ENCODE measurements at regions not wholly inside any gene's neighbourhood (a gene's known extent, or its start where the extent isn't known, plus 50 kb on each side); places are given as distances from the start of the nearest gene placed in this dataset.
"Not testable (repeated sequence)": the region's sequence is repeated elsewhere in the genome, so short reads cannot be mapped to it uniquely, and the experiment has no call there.

DNA sequence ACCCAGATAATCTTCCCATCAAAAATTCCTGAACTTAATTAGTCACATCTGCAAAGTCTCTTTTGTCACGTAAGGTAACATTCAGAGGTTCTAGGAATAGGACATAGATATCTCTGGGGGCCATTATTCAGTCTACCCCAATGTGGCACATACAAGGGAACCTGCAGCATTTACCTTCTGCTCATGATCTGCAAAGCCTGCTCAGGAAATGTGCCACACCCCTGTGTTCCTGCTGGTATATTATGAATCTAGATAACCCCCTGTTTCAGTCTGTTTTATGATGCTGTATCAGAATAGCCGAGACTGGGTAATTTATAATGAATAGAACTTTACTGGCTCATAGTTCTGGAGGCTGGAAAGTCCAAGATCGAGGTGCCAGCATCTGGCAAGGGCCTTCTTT, 103.5 kb downstream of the ARL4C start:
- Histone ChIP-seq H3K27ac (ENCODE audit: low read depth, low read length, severe bottlenecking) (no peak overlapping the region), H3K9me3 (ENCODE audit: control insufficient read depth, low read length) (no peaks in the 10 kb centered on the region), H3K4me1 (ENCODE audit: control insufficient read depth, insufficient read depth, low read length, poor library complexity, severe bottlenecking) (no peaks in the 10 kb centered on the region), H3K36me3 (ENCODE audit: control insufficient read depth, insufficient read depth, low read length) (no peaks in the 10 kb centered on the region), H3K4me3 (ENCODE audit: extremely low read depth, insufficient read depth, low read length, poor library complexity, severe bottlenecking) (no peak overlapping the region)
- WGBS, 2 experiments (ENCODE audit: insufficient coverage in 2 of 2): 88 to 94% methylated on average over 2 of the region's 3 CpGs

GRCh38 chr2:234392041-234392615, 104.8 kb downstream of the ARL4C start:
- Histone ChIP-seq H3K4me1 (ENCODE audit: control insufficient read depth, insufficient read depth, low read length, poor library complexity, severe bottlenecking) (no peaks in the 10 kb centered on the region), H3K27ac (ENCODE audit: low read depth, low read length, severe bottlenecking) (no peak overlapping the region), H3K36me3 (ENCODE audit: control insufficient read depth, insufficient read depth, low read length) (no peaks in the 10 kb centered on the region), H3K9me3 (ENCODE audit: control insufficient read depth, low read length) (no peaks in the 10 kb centered on the region), H3K4me3 (ENCODE audit: extremely low read depth, insufficient read depth, low read length, poor library complexity, severe bottlenecking) (no peak overlapping the region)
- 100% methylated on average over 1 of the region's 4 CpGs; no CpG with 5 or more reads in 1 of the 2 experiments for WGBS, 2 experiments (ENCODE audit: insufficient coverage in 2 of 2)

DNA sequence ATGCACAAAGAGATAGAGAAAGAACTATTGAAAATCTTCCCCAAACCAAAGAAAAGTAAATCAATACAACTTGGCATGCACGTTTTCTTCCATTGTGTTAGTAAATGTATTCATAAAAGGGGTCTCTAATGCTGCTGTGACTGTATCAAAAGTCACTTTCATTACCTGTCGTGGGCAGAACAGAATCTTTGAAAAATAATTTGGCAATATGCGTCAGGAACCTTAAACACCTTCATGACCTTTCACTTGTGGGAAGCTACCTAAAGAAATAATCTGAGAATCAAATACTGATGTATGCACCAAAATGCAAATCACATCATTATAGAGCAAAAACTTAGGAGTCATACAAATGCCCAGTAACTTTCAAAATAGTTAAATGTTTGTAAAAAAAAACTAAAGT, 105.3 kb downstream of the ARL4C start:
- H3K4me3 ChIP-seq (ENCODE audit: extremely low read depth, insufficient read depth, low read length, poor library complexity, severe bottlenecking): no peak overlapping the region
- H3K4me1 ChIP-seq (ENCODE audit: control insufficient read depth, insufficient read depth, low read length, poor library complexity, severe bottlenecking): no peaks in the 10 kb centered on the region
- WGBS, 2 experiments (ENCODE audit: insufficient coverage in 2 of 2): 88% methylated on average over 1 of the region's 3 CpGs; no CpG with 5 or more reads in 1 of the 2 experiments
- H3K27ac ChIP-seq (ENCODE audit: low read depth, low read length, severe bottlenecking): no peak overlapping the region
- H3K36me3 ChIP-seq (ENCODE audit: control insufficient read depth, insufficient read depth, low read length): no peaks in the 10 kb centered on the region
- H3K9me3 ChIP-seq (ENCODE audit: control insufficient read depth, low read length): no peaks in the 10 kb centered on the region

DNA sequence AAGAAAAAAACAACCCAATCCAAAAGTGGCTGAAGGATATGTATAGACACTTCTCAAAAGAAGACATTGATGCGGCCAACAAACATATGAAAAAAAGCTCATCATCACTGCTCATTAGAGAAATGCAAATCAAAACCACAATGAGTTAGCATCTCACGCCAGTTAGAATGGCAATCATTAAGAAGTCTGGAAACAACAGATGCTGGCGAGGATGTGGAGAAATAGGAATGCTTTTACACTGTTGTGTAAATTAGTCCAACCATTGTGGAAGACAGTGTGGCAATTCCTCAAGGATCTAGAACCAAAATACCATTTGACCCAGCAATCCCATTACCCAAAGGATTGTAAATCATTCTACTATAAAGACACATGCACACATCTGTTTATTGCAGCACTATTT, 107.2 kb downstream of the ARL4C start:
- H3K4me1 ChIP-seq (ENCODE audit: control insufficient read depth, insufficient read depth, low read length, poor library complexity, severe bottlenecking); H3K4me3 ChIP-seq (ENCODE audit: extremely low read depth, insufficient read depth, low read length, poor library complexity, severe bottlenecking); H3K36me3 ChIP-seq (ENCODE audit: control insufficient read depth, insufficient read depth, low read length); H3K9me3 ChIP-seq (ENCODE audit: control insufficient read depth, low read length); H3K27ac ChIP-seq (ENCODE audit: low read depth, low read length, severe bottlenecking): not testable (repeated sequence)
- 95 to 96% methylated on average over 2 to 3 of the region's 3 CpGs for WGBS, 2 experiments (ENCODE audit: insufficient coverage in 2 of 2)

GRCh38 chr2:234388591-234388990, 108.3 kb downstream of the ARL4C start:
- Histone ChIP-seq H3K4me3 (ENCODE audit: extremely low read depth, insufficient read depth, low read length, poor library complexity, severe bottlenecking) (no peak overlapping the region), H3K36me3 (ENCODE audit: control insufficient read depth, insufficient read depth, low read length) (no peaks in the 10 kb centered on the region), H3K4me1 (ENCODE audit: control insufficient read depth, insufficient read depth, low read length, poor library complexity, severe bottlenecking) (no peaks in the 10 kb centered on the region), H3K9me3 (ENCODE audit: control insufficient read depth, low read length) (no peaks in the 10 kb centered on the region), H3K27ac (ENCODE audit: low read depth, low read length, severe bottlenecking) (no peak overlapping the region)
- WGBS, 2 experiments (ENCODE audit: insufficient coverage in 2 of 2): 100% methylated on average over 2 of the region's 5 CpGs; no CpG with 5 or more reads in 1 of the 2 experiments

- Histone ChIP-seq H3K36me3 (ENCODE audit: control insufficient read depth, insufficient read depth, low read length) (no peaks in the 10 kb centered on the region), H3K4me1 (ENCODE audit: control insufficient read depth, insufficient read depth, low read length, poor library complexity, severe bottlenecking) (no peaks in the 10 kb centered on the region)
- 85 to 89% methylated on average over 3 to 7 of the region's 8 CpGs for whole genome bisulfite sequencing, 2 experiments (ENCODE audit: insufficient coverage in 2 of 2)
Observed at GRCh38 chr2:234386971-234387370, 109.9 kb downstream of the ARL4C start.

GRCh38 chr2:234382131-234382530, 114.8 kb downstream of the ARL4C start:
- Histone ChIP-seq H3K4me3 (ENCODE audit: extremely low read depth, insufficient read depth, low read length, poor library complexity, severe bottlenecking) (no peak overlapping the region), H3K9me3 (ENCODE audit: control insufficient read depth, low read length) (no peaks in the 10 kb centered on the region), H3K4me1 (ENCODE audit: control insufficient read depth, insufficient read depth, low read length, poor library complexity, severe bottlenecking) (peaks cover 9% of the 10 kb centered on the region), H3K36me3 (ENCODE audit: control insufficient read depth, insufficient read depth, low read length) (no peaks in the 10 kb centered on the region), H3K27ac (ENCODE audit: low read depth, low read length, severe bottlenecking) (no peak overlapping the region)

More at GRCh38 chr2:234386971-234387370, 109.9 kb downstream of the ARL4C start:
- Histone ChIP-seq H3K4me3 (ENCODE audit: extremely low read depth, insufficient read depth, low read length, poor library complexity, severe bottlenecking) (no peak overlapping the region), H3K27ac (ENCODE audit: low read depth, low read length, severe bottlenecking) (no peak overlapping the region), H3K9me3 (ENCODE audit: control insufficient read depth, low read length) (no peaks in the 10 kb centered on the region)

GRCh38 chr2:234378958-234379357, 117.9 kb downstream of the ARL4C start:
- H3K9me3 ChIP-seq (ENCODE audit: control insufficient read depth, low read length); H3K4me1 ChIP-seq (ENCODE audit: control insufficient read depth, insufficient read depth, low read length, poor library complexity, severe bottlenecking); H3K4me3 ChIP-seq (ENCODE audit: extremely low read depth, insufficient read depth, low read length, poor library complexity, severe bottlenecking); H3K36me3 ChIP-seq (ENCODE audit: control insufficient read depth, insufficient read depth, low read length); H3K27ac ChIP-seq (ENCODE audit: low read depth, low read length, severe bottlenecking): not testable (repeated sequence)
- WGBS, 2 experiments (ENCODE audit: insufficient coverage in 2 of 2): no CpG with 5 or more reads among the region's 2 CpGs

DNA sequence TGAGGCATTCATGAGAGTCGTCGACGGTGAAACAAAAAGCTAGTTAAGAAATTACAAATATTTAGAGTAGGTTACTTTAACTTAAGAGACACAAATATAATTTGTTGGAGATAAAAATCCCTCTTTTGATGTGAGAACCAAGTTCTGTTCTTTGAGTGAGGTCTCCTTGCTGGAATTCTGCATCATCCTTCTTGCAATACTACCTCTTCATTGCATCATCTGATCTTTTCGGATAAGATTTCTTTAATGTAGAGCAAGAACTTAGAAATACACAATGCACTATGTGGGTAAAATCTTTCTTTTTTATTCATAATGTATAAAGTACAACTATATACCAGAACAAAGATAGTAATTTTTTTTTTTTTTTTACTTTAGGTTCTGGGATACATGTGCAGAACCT, 118.4 kb downstream of the ARL4C start:
- peak overlapping the region; percentile 74 for H3K27ac ChIP-seq (ENCODE audit: low read depth, low read length, severe bottlenecking)
- no CpG with 5 or more reads among the region's 4 CpGs for WGBS, 2 experiments (ENCODE audit: insufficient coverage in 2 of 2)
- H3K9me3 ChIP-seq (ENCODE audit: control insufficient read depth, low read length): no peaks in the 10 kb centered on the region
- peaks cover 9% of the 10 kb centered on the region for H3K4me1 ChIP-seq (ENCODE audit: control insufficient read depth, insufficient read depth, low read length, poor library complexity, severe bottlenecking)
- H3K4me3 ChIP-seq (ENCODE audit: extremely low read depth, insufficient read depth, low read length, poor library complexity, severe bottlenecking): no peak overlapping the region
- no peaks in the 10 kb centered on the region for H3K36me3 ChIP-seq (ENCODE audit: control insufficient read depth, insufficient read depth, low read length)

GRCh38 chr2:234377761-234378391, 119.0 kb downstream of the ARL4C start:
- Histone ChIP-seq H3K9me3 (ENCODE audit: control insufficient read depth, low read length) (no peaks in the 10 kb centered on the region), H3K27ac (ENCODE audit: low read depth, low read length, severe bottlenecking) (peak overlapping the region; percentile 74), H3K36me3 (ENCODE audit: control insufficient read depth, insufficient read depth, low read length) (no peaks in the 10 kb centered on the region), H3K4me3 (ENCODE audit: extremely low read depth, insufficient read depth, low read length, poor library complexity, severe bottlenecking) (no peak overlapping the region), H3K4me1 (ENCODE audit: control insufficient read depth, insufficient read depth, low read length, poor library complexity, severe bottlenecking) (peaks cover 9% of the 10 kb centered on the region)
- 68 to 76% methylated on average over 6 to 11 of the region's 12 CpGs for WGBS, 2 experiments (ENCODE audit: insufficient coverage in 2 of 2)

- Histone ChIP-seq H3K9me3 (ENCODE audit: control insufficient read depth, low read length) (no peaks in the 10 kb centered on the region), H3K4me1 (ENCODE audit: control insufficient read depth, insufficient read depth, low read length, poor library complexity, severe bottlenecking) (peaks cover 9% of the 10 kb centered on the region), H3K36me3 (ENCODE audit: control insufficient read depth, insufficient read depth, low read length) (no peaks in the 10 kb centered on the region), H3K4me3 (ENCODE audit: extremely low read depth, insufficient read depth, low read length, poor library complexity, severe bottlenecking) (no peak overlapping the region), H3K27ac (ENCODE audit: low read depth, low read length, severe bottlenecking) (no peak overlapping the region)
- WGBS, 2 experiments (ENCODE audit: insufficient coverage in 2 of 2): 80 to 100% methylated on average over 1 of the region's 3 CpGs
Observed at GRCh38 chr2:234376229-234376628, 120.7 kb downstream of the ARL4C start.
